ENCODE measurements at regions not wholly inside any gene's neighbourhood (a gene's known extent, or its start where the extent isn't known, plus 50 kb on each side); places are given as distances from the start of the nearest gene placed in this dataset.

- Histone ChIP-seq H3K4me1 (ENCODE audit: control insufficient read depth in 4 of 4, insufficient read depth in 4 of 4, low read length in 3 of 4) (no peaks in the 10 kb centered on the region), H3K36me3 (ENCODE audit: control insufficient read depth in 4 of 4, insufficient read depth in 3 of 4, low read depth in 1 of 4, low read length in 3 of 4) (no peaks in the 10 kb centered on the region), H3K27ac (ENCODE audit: low read depth in 1 of 2, low read length in 2 of 2) (no peak overlapping the region), H3K27me3 (ENCODE audit: control insufficient read depth in 4 of 4, insufficient read depth in 4 of 4, low read length in 3 of 4) (no peaks in the 10 kb centered on the region), H3K9ac (ENCODE audit: low read depth in 1 of 2, low read length in 2 of 2) (no peak overlapping the region), H3K9me3 (ENCODE audit: control insufficient read depth in 4 of 4, low read length in 3 of 4) (no peaks in the 10 kb centered on the region), H3K4me3 (ENCODE audit: low read depth in 1 of 3, low read length in 3 of 3) (no peak overlapping the region)
- WGBS: 89% methylated on average over 15 of the region's 15 CpGs
- no peak for TF ChIP-seq ATF3 (IDR thresholded peaks at IDR 0.05)
- TF ChIP-seq SP1 (IDR thresholded peaks at IDR 0.05): no peak
- TF ChIP-seq EGR1 (IDR thresholded peaks at IDR 0.05; ENCODE audit: low read depth in 2 of 2): no peak
- TF ChIP-seq RXRA (IDR thresholded peaks at IDR 0.05): no peak
- no peak for TF ChIP-seq RAD21 (IDR thresholded peaks at IDR 0.05)
- TF ChIP-seq TAF1 (conservative IDR thresholded peaks at IDR 0.05): no peak
- no peak for TF ChIP-seq HNF4G (IDR thresholded peaks at IDR 0.05)
- TF ChIP-seq ZBTB33 (IDR thresholded peaks at IDR 0.05): no peak
- TF ChIP-seq NR2F2 (IDR thresholded peaks at IDR 0.05): no peak
- TF ChIP-seq CTCF (IDR thresholded peaks at IDR 0.05; ENCODE audit: low read depth, low read length, missing input control): no peak
- TF ChIP-seq MAX (IDR thresholded peaks at IDR 0.05): no peak
- TF ChIP-seq REST (IDR thresholded peaks at IDR 0.05): no peak
- TF ChIP-seq HNF4A (conservative IDR thresholded peaks at IDR 0.05): no peak
- TF ChIP-seq GABPA (IDR thresholded peaks at IDR 0.05 in 1 of 2, conservative IDR thresholded peaks at IDR 0.05 in 1 of 2): no peak
- TF ChIP-seq JUND (IDR thresholded peaks at IDR 0.05): no peak
- TF ChIP-seq FOXA1 (IDR thresholded peaks at IDR 0.05): no peak
- no peak for TF ChIP-seq YY1 (IDR thresholded peaks at IDR 0.05)
- TF ChIP-seq FOXA2 (IDR thresholded peaks at IDR 0.05): no peak
- DNase-seq (ENCODE audit: low spot score): no peak
These were observed 458.0 kb downstream of the MATN1 start for GRCh38 chr1:30265127-30266070.
